GM19240 (cell line): ENCODE measurements at regions not wholly inside any gene's neighbourhood (a gene's known extent, or its start where the extent isn't known, plus 50 kb on each side); places are given as distances from the start of the nearest gene placed in this dataset.
"Not testable (repeated sequence)": the region's sequence is repeated elsewhere in the genome, so short reads cannot be mapped to it uniquely, and the experiment has no call there.

ENCODE experiments used
- DNase-seq: peaks from one replicate; pipeline ENCODE4 v3.0.0; 2011; ENCODE audit warnings: low spot score; ENCODE audit not compliant: insufficient read length

DNA sequence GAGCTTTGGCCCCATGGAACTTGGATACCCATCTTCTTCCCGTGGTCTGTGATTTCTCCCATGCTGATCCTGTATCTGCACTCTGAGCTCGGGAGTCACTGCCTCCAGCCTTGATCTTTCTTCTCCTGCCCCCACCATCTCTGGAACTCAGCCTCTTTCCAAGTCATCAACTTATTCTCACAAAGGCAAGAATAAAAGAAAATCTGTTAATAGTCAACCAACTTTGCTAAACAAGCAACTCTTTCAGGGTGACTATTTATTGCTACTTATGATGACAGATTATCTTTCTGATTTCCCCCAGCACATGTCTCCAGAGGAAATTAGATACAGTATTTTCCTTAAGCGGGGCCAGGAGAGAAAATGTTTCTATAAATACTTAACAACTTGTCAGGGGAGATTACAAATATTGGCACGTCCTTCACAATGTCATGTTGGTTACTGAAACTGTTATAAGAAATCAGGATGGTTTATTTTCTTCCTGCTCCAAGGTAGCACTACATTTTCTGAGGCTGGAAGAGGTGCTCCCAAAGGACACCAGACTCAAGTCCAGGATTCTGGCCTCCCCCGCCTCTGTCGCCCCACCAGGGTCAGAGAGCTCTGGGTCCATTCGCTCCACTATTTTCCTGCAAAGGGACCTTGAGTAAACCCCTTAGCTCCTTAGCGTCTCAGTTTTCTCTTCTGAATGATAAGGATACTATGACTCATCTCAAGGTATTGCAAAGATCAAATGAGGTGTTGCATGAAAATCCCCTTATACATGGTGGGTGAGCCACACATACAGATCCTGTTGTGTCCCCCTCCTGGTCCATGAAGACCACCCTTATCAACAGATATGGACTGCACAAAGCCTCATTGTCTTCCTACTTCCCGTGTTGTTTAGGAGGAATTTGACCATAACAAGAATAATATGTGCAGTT is 205.2 kb upstream of the WSCD1 start:
- DNase-seq: no peak

DNA sequence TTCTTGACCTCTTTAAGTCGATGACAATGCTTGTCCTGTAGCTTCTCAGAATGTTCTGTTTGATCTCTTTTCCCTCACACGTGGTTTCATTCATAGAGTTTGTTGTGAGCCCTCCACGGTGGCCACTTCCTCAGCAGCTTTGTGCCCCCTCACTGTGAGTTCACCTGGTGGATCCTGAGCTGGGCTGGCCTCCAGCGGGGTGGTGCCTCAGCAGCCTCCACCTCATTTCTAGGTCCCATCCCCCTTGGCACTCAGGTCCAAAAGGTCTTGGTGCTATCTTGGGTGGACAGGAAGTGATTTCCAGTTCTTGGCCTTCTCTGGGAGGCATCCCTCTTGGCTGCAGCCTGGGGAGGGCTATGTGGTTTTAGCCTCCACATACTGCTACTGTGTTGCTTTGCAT is 203.2 kb upstream of the WSCD1 start:
- no peak for DNase-seq

DNA sequence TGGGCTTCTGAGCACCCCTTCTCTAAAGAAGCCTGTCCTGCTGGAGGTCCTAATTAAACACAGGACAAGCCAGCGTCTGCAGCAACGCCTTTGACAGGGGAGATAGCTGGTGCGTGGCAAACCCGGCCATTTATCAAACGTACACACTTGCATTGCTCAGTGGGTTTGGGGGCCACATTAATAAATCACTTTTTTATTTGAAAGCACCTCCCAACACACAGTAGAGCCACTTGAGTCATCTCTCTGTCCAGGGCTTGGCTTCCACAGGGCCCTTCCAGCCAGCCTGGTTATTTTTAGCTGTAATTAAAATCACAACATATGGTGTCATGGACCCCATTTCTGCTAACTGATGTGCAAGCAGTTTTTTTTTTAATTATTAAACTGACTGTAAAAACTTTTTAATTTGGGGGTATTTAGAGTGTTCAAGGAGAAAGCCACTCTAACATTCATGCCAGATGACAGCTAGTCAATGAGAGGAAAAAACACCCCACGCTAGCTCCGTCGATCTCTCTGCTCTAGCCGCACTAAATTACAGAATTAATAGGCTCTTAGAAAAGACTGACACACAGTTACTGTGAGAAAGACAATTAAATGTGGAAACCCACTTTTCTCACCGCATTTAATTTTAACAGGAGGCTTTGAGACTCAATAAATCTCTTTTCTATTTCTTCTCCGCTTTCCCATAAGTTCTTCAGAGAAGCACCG is 201.0 kb upstream of the WSCD1 start:
- no peak for DNase-seq

DNA sequence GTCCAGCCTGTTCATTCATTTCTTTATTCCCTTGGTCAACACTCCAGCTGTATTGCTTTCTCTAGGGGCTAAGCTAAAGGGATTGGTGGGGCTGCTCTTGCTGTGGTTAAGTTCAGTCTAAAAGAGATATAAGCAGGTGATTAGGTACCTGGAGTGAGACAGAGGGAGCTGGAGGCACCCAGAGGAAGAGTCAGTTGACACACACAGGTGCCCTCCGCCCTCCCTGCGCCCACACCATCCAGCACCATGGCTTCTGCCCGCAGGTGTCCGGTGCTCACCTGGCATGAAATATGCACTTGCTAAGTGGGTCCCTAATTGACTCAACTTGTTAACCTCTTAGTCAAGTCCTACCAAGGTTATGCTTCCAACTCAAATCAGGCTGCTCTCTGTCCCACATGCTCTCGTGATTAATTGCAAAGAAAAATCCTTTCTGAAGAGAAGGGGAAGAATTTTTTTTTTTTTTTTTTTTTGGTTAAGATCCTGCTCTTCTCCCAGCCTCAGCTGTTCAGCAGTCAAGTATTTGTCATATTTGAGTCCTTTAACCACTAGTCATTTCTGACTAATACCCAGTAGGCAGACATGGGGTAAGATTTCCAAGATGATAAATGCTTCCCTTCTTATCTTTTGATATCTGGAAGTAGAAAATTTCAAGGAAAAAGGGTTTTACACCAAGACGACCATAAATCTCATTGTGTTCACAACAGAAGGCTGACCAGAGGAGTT is 199.8 kb upstream of the WSCD1 start:
- DNase-seq: no peak

DNA sequence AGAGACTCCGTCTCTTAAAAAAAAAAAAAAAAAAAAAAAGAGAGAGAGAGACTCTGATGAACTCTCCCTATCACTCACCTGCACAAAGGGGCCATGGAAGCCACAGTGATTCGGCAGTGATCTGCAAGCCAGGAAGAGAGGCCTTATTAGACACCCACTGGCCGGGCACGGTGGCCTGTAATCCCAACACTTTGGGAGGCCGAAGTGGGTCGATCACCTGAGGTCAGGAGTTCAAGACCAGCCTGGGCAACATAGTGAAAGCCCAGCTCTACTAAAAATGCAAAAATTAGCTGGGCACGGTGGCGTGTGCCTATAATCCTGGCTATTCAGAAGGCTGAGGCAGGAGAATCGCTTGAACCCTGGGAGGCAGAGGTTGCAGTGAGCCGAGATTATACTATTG is 198.5 kb upstream of the WSCD1 start:
- no peak for DNase-seq

DNA sequence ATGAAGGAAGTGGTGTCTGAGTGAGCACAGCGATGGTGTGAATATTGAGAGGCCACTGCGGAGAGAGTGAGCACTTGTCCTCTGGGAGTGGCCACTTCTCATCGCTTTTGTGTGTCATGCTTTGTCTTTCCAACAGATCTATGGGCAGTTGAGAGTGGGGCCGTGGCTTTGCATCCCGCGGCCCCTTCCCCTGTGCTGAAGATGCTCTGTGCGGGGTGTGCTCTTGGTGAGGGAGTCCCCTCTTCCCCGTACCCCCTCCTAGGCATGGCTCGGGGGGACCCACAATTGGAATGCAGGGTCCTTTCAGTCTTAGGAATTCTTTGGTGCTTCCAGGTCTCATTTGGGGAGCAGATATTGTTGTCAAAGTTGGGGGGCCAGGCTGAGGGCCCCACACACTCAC is 197.3 kb upstream of the WSCD1 start:
- no peak for DNase-seq

DNA sequence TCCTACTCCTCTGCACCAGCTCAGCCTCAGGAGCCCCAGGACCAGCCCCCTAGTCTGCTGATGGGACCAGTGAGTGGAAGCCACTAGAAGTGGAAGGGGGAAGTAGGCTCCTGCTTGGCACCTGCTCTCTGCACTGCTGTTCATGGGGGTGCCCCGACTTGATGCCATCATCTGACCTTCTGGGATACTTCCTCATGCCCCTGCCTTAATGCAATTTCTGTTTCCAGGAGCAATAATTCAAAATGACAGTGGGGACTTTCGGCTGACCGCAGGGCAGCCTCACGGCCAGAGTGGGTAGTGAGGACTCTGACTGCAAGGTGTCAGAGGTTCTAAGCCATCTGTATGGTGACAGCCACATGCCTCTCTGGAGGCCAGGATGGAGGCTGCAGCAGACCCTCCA is 196.4 kb upstream of the WSCD1 start:
- no peak for DNase-seq

DNA sequence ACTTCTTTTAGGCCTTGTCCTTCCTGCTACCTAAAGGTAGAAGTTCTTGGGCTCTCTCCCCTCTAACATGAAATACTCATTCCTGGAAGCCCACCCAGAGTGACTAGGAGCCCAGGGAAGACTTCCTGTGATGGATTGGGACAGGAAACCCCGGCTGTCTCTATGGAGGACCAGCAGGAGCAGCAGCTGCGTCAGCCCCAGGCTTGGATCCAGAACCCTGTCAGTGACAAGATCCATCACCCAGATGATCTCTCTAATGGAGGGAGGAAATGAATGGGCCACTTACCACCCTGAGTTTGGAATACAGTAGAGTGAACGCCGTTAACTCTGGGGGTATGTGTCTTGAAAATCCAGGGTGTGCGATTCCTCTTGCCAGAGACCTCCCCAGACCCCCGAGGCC is 195.7 kb upstream of the WSCD1 start:
- DNase-seq: no peak

DNA sequence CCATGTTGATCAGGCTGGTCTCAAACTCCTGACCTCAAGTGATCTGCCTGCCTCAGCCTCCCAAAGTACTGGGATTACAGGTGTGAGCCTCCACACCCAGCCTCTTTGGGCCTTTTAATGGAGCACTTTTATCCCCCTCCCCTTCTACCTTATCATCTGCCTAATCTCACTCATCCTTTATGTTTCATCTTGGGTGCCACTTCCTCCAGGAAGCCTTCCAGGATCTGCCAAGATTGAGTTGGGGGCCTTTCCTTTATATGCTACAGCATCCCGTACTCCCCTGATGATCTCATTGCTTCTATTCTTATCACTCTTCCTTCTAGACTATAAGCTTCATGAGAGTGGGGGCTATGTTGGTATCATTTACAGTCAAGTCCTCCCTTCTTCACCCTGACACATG is 192.8 kb upstream of the WSCD1 start:
- no peak for DNase-seq

DNA sequence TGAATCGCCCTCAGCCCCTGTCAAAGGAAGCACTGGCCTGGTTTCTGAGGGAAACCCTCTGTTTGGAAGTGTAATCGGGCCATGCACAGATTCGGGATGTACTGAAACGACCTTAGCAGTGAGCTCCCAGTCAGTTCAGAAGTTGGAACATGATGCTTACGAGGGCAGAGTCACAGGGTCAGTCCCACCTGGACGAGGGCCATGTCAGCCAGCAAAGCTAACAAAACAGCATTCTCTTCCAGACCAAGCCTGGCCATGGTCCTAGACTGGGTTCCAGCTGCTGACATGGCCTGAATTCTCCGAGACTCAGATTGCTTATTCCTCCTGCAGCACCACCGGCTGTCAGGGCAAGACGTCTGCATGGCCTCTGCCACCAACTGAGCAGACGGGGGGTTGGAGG is 192.2 kb upstream of the WSCD1 start:
- DNase-seq: no peak

DNA sequence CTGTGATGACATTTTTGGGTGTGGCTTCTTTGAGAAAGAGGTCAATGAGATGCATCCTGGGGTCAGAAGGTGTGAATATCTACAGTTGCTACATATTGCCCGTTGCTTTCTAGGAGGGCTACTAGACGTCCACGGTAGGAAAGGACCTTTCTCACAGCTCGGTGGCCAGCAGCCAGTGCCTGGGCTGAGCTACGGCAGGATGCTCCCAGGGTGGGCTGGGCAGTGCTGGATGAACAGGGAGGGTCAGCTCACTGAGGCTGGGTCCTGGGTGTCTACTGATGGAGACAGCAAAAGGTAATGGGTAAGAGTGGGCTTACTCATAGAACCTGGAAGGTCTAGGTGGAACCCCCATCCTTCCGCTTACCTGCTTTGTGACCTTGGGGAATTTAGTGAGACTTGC is 188.3 kb upstream of the WSCD1 start:
- DNase-seq: no peak

DNA sequence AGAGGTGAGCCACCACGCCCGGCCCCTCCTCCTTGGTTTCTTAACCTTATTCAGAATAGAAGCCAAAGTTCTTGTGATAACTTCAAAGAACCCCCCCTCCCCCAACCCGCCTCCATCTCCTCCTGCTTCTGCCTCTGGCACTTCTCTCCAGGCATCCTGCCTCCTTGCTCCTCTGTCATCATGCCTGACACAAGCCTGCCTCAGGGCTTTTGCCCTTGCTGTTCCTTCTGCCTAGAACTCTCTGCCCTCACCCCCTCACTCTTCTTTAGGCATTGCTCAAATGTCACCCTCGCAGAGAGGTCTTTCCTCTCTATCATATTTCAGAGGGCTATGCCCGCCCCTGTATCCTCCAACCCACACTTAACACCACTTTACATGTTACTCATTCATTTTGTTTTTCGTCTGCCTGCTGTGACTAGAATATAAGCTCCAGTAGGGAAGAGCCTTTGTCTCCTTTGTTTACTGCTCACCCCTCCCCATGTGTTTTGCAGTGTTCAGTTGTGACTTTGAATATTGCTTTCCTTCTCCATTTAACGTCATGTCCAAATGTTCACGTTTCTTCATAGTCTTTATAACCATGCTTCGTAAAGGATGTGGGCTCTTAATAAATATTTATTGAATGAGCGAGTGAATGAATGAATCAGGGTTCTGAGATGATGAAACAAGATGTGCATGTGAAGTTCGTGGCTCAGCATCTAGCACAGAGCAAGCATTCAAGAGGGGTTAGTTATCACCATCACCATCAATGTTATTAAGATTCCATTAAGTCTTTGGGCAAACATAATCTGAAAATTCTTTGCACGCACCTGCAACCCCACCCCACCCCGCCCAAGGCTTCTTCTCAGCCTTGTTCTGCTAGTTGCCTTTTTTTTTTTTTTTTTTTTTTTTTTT is 186.2 kb upstream of the WSCD1 start:
- no peak for DNase-seq

DNA sequence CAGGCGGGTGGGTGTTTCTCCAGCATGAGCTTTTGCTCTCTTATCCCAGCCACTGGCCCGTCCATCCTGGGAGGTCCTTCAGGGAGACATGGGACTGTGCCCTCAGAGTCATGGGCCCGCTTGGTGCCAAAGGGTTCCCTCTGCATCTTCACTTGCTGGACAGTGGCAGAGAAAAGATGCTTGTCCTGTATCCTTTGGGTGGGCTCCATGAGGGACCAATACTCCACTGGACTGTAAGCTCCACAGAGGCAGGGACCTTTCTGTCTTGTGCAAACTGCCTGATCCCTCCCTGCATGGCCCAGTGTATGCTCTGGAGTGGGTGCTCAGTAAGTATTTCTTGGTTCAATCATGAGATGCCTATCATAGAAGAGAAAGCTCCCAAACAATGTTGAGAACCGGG is 184.8 kb upstream of the WSCD1 start:
- DNase-seq: no peak

DNA sequence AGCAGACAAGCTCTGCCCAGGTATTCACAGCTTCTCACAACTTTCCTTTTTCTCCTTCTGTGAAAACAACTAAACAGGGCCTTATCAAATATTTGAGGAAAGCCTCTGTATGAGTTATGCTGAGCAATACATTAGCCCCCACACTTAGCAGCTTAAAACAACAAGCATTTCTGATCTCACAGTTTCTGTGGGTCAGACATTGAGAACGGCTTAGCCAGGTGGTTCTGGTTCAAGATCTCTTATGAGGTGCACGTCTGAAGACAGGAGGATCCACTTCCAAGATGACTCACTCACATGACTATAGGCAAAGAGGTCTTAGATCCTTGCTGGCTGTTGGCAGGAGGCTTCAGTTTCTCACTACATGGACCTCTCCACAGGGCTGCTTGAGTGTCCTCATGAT is 181.4 kb upstream of the WSCD1 start:
- no peak for DNase-seq

DNA sequence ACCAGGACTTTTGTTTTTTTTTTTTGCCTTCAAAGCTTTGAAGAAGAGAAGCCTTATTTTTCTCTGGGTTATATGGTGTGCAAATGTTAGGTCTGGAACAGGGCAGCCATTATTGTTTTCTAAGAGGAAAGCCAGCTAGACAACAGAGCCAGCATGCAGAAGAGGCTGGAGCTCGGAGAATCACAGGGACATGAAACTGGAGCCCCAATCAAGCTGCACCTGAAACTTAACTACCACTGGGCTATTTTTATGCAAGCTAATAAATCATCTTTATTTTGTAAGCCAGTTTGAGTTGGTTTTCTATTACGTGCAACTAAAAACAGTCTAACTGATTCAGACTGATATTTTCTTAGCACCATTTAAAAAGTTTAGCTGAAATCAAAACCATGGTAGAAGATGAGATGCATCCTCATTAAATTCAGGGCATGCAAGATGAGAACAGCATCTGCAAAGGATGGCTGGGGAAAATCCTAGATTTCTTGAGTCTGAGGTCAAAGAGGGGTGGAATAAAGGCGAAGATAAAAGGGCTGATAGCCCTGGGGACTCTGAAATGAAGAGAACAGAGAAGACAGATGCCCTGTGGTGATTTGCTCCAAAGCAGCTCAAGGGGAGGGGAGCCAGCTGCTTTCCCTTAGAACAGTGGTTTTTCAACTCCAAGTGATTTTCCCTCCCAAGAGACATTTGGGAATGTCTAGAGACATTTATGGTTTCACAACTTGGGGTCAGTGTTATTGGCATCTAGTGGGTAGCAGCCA is 177.1 kb upstream of the WSCD1 start:
- no peak for DNase-seq

DNA sequence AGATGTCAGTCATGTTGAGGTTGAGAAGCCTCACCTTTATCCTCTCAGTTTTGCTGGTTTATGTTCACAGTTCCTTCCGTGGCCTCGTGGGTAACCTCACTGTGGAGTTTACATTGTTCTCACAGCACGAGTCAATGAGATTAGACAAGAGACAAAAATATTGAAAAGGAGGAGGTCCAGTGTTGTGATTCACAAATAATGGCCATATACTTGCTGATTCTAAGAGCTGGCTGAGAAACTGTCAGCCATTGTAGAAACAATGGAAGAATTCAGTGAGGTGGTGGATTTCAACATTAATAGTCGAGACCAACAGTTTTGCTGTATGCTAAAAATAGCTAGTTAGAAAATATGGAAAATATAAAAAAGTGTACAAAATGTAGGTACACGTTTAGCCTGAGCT is 176.4 kb upstream of the WSCD1 start:
- DNase-seq: no peak

DNA sequence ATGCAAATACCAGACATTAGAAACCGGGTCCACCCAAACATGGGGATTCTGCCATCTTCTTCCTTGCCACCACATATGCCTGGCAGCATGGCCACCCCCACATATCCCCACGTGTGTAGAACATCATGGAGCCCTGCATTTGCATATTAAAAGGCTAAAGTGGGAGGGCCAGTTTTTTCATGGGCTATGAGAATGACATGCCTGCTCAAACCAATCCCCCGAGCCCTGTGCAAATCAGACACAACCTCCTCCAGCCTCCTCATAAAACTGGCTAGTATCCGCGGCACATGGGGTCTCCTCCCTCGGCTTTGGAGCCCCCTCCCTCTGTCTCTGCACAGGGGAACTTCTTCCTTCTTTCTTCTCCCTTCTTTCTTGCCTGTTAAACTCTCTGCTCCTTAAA is 174.9 kb upstream of the WSCD1 start:
- no peak for DNase-seq

DNA sequence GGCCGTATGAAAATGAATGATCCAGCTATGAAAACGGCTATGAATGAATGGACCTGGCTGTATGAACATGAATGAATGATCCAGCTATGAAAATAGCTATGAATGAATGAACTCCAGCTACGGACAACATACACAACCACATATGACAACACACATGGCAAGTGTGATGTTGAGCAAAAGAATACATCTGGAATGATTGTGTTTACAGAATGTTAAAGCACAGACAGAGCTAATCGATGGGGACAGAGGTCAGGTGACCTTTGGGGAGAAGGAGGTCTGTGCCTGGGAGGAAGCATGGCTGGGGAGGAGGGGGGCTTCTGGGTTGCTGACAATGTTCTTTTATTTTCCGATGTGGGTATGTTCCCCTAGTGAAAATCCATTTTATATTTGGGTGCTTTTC is 174.0 kb upstream of the WSCD1 start:
- no peak for DNase-seq

DNA sequence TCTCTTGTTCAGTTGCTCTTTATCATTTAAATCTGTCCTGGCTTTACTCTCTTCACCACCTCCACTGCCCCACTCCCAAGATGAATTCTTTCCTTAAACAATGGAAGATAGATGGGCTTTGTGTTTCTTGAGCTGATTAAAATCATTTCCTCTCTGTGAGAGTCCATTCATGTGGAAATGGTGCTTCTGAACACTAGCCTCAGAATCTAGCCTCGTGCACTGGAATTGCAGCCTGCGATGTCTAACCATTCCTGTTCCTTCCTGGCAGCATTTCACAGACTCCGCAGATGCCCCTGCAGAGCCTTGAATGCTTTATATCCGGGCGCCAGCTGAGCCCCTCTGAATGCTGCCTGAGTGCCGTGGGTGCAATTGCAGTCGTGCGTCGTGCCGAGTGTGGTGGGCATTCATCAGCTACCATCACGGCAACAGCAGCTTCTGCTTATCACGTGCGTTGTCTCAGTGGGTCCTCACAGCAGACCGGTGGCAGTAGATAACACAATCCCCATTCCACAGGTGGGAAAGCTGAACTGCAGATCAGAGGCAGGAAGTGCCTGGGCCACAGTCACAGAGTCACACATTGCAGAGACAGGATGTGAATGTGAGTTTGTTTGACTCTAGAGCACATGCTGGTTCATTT is 172.8 kb upstream of the WSCD1 start:
- DNase-seq: no peak

DNA sequence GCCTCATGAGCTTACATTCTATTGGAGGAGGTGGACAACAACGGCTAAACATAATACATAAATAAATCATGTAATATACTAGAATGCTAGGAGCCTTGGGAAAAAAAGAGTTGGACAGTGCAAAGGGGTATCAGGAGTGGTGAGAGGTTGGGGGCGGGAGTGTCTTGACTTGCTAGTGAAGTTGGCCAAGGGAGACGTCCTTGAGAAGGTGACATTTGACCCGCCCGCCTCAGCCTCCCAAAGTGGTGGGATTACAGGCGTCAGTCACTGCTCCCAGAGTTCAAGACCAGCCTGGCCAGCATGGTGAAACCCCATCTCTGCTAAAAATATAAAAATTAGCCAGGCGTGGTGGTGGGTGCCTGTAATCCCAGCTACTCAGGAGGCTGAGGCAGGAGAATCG is 172.2 kb upstream of the WSCD1 start:
- not testable (repeated sequence) for DNase-seq
